HPDE6-E6E7 (cell line): ENCODE measurements at regions not wholly inside any gene's neighbourhood (a gene's known extent, or its start where the extent isn't known, plus 50 kb on each side); places are given as distances from the start of the nearest gene placed in this dataset.

ENCODE experiments used
- DNase-seq: peaks from one replicate; pipeline ENCODE4 v3.0.0; 2011; ENCODE audit warnings: missing footprints; ENCODE audit errors: extremely low spot score

DNA sequence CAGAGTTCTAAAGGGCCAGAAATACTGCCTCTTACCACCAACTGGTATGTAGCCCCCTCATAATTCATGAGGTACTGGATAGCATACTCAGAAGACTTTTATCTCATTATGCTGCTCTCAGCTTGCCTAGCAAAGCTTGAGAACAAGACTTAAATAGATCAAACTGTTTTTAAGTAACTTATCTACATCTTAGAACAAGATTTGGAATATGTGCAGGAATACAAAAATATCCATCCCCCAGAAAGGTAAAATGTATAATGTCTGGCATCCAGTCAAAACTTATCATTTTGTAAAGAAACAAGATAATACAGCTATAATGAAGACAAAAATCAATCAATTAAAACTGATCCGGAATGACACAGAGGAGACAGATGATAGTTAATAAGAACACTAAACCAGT lies 400.4 kb upstream of the TGFBR2 start:
- no peak for DNase-seq

DNA sequence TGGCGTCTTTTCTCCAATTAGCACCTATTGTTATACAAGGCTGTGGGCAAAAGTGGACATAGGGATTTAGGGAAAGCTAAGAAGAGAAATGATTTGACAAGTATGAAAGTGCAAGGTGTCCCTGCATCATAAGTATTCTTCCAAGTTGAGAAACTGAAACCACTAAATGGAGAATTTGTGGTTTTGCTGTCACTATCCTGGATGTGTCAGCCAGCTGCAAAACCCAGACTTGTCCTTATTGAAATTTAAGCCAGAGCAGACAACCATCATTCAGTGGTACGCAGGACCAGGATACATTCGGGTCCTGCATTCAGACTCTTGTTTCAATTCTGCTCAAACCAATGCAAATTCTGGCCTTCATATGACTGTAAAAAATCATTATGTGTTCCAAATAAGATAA lies 384.8 kb upstream of the TGFBR2 start:
- DNase-seq, result no peak

DNA sequence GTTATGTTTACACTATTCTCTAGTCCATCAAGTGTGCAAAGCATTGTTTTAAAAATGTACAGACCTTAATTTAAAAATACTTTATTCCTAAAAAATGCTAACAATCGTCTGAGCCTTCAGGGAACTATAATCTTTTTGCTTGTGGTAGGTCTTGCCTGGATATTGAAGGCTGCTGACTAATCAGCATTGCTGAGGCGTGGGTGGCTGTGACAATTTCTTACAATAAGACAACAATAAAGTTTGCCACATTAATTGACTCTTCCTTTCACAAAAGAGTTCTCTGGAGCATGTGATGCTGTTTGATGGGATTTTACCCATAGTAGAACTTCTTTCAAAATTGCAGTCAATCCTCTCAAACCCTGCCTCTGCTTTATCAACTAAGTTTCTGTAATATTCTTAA lies 384.0 kb upstream of the TGFBR2 start:
- no peak for DNase-seq

DNA sequence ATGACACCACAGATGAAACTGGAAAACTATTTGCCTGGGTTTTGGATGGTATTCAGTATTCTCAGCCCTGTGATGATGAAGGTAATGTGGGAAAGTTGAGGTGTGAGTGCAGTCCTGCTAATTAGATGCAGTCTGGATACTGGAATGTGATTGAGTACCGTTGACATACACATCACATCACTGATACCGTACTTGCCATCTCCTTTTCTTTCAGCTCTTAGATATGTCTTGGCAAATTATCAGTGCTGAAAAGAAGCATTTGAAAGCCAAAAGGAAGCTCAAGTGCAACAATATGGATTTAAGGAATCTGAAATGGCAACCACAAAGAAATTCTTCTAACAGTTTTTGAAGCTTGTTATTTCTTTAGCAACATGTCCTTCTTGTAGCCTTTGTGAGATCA lies 381.4 kb upstream of the TGFBR2 start:
- DNase-seq, result no peak

DNA sequence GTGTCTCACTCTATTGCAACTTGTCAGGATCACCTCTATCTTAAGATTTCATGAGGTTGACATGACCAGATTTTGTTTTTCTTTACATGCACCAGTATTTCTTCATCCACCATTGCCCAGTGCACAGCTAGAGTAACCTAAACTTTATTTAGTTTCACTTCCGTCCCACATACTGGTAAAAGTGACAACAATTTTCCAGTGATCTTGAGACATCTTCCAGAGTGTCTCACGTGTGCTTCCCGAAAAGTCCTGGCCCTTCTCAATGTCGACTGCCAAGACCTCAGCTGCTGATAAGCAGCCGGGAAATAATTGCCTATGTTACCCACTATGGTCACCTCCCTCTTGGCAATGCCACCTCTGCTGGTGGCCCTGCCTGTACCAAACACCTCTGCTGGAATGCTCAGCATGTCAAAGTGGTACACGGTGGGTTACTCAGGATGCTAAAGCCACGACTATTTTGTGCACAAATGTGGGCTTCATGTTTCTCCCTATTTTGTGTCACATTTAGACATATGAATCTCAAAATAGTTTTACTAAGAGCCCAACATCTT lies 379.7 kb upstream of the TGFBR2 start:
- DNase-seq, result no peak

DNA sequence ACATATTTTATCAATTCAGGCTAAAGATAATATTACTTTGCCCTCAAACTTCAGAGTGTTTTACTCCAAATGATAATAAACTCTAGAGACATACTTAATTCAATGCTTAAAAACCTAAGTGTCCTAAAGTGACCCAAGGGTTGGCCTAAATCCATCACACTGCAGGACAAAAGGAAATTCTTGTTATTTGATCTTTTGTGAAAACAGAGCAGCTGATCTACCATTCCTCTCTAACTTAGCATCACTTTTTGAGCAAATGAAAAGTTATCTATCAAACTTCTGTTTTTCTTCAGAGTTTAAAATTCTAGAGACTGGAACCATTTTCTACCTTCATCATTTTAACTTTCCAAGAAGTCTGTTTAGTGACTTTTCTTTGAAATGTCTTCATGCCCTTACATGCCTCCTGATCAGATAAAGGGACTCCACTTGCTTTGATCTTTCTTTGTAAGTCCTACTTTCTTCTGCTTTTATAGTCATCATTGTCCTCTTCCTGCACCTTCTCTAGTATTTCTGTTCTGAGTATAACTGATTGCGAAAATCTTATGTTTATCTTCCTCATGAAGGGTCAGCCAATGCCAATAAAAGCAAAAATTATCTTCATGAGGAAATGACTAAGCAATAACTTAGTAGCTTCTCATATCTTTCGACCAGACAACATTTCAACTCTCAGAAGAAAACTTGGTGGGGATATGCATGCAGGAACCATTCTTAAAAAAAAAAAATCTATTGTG lies 378.7 kb upstream of the TGFBR2 start:
- no peak for DNase-seq

DNA sequence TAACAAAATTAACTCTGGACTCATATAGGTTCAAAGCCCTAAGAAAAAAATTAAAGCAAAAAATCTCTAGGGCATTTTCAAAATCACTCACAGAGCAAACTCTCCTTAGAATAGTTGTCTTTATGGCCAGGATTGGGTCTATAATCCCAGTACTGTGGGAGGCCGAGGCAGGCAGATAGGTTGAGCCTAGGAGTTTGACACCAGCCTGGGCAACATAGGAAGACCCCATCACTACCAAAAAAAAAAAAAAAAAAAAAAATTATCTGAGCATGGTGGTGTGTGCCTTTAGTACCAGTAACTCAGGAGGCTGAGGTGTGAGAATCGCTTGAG lies 378.1 kb upstream of the TGFBR2 start:
- DNase-seq, result no peak

DNA sequence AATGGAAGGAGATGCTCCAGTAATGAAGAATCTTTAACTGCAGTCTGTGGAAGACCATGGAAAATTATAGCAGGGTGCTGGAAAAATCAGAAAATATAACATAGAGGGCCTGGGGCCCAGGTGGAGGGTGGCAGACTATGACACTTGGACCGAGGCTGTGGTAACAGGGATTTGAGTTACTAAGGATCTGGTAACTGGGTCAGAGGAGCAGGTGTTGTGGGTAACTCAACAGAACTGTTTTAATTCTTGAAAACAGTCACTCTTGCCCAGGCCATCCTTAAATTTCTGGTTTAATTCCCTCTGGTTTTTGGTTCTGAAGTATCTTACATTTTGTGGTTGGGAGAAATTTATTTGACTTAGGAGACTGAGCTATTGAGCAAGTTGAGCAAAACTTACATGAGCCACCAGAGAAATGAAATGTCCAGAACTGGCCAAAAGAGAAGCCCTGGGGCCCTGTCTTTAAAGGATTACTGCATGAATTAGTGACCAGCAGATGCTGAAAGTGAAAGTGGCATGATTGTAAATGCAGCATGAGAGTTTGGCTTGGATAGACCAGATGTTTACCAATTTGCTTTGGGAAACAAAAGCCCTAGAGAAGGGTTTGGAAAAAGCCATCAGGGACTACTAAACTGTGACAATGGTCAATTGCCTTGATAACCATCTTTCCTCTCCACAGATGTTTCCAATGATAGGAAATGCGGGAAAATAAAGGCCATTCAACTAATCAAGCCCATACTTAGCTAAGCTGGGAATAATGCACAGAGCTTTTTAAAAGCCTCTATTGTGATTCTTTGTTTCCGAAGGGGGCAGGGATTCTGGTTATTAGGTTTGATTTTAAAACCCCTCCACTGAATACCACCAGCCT lies 374.9 kb upstream of the TGFBR2 start:
- DNase-seq, result no peak

DNA sequence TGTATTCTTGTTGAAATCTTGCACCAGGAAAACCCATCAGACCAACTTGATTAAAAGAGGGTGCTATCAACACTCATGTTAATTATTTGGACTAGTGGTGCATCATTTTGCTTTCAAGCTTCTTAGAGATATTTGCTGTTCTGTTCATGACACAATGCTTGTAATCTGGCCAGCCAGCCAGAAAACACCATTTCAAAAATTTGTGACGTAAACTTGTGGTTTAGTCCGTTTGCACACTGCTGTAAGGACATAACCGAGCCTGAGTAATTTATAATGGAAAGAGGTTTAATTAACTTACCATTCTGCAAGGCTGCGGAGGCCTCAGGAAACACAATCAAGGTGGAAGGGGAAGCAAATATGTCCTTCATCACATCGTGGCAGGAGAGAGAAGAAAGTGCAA lies 374.3 kb upstream of the TGFBR2 start:
- no peak for DNase-seq

DNA sequence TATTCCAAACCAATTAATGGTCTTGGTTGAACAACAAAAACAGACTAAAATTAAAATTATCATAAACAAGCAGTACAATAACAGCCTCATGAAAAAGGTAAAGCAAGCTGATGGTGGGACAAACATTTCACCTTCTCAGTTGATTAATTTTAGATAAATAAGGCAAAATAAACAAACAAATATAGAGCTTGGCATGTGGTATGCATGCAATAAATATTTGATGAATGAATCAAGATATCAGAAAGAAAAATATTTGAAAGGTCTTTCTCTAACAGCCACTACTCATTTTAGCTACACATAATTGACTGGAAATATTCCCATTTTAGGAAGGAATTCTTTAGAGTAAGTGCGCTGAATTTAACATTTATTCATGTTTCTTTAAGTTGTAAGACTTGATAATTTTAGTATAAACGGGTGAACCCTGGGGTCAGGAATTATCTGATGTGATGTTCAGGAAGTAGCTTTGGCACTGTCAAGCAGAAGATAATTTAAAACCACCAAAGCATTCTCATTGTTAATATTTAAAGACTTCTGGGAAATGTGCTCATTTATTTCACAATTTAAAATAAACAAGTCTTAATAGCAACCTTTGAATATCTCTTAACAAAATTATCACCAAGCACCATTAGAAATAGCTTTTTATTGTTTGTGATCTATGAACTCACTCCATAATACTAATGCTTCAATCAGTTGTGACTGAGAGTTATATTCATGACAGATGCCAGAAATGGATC lies 372.3 kb upstream of the TGFBR2 start:
- DNase-seq, result no peak

DNA sequence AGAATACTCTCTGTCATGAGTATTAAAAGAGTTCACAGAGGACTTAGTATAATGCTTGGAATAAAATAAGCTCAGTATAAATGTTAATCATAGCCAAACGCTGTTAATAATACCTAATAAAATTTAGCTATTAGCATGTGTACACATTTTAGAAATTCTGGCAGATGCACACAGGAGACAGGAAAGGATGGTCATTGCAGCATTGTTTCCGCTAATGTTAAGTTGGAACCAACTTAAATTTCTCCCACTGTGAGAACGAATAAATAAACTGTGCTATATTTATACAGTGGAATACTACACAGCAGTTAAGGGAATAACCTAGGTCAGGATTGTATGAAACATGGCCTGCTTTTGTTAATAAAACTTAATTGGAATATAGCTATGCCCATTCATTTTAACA lies 370.4 kb upstream of the TGFBR2 start:
- DNase-seq, result no peak

DNA sequence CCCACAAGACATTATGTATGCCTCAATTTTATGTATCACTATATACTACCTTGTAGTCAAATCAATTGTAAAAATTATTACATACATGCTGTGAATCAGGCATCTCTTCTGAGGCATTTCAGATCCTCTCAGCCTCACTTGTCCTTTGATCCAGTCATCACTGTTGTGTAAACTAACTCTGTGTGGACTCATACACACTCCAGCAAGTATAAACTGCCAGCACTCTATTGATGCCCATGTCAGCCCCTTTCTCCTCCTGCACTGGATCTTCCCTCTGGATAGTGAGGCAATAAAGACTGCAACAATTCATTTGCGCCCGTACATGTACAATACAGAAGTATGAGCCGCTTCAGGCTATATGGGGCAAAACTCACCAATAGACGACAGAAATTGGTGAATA lies 364.7 kb upstream of the TGFBR2 start:
- no peak for DNase-seq

DNA sequence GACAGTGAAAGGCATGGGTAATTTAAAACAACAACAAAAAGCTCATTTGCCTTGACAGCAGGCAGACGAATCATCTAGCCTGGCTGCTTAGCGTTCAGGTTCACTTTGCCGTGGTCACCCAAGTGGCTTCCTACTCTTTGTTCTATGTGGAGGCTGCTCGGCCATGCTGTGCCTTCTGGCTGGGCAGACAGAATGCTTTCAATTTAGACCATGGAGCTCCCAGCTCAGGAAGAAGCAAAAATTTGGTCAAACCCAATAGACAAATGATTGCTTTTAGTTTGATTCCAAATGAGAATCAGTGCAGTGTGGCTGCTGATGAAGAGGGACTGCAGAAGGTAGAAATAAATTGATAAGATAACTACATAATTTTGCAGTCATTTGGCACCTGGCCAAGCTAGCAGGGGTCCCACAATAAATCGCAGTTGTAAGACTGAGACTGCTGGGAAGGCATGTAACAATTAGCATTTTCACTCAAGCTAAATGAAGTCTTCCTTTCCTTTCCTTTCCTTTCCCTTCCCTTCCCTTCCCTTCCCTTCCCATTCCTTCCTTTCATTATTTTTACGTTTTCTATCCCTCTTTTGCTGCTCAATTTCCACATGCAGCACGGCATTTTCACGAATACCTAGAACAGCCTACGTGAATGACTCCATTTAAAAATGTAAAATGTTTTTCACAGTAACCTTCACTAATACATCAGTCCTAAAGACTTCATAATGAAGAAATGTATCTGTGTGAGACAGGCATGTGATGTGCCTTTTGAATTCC lies 360.4 kb upstream of the TGFBR2 start:
- no peak for DNase-seq

DNA sequence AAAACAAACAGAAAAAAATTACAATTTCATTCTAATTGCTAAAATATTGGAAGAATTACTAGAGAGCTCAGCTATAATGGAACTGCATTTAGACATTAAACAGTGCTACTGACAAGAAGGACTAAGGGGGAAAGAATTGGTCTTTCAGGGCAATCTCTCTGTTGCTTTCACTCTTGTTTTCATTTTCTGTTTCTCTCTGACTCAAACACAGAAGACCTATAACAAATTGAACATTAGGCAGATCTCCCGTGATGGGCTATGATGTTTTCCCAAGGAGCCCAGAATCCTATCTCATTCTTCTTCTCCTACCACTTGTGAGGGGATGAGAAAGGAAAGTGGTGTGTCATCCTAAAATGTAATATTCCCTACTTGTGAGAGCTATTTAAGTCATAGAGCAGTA lies 358.0 kb upstream of the TGFBR2 start:
- DNase-seq, result no peak

DNA sequence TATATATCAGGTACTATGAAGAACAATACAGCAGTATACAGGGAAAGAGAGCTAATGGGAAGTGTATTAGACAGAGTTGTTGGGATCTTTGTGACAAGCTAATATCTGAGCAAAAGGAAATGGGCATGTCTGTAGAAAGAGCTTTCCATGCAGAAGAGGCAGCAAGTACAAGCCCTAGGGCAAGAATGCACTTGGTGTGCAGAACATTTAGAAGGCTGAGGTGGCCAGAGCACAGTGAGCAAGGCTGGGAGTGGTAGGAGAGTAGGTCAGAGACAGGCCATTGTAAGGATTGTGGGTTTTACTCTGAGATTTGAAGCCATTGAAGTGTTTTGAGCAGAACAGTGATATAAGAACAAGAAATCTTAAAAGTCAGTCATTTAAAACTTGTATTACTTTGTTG lies 353.9 kb upstream of the TGFBR2 start:
- DNase-seq, result no peak

DNA sequence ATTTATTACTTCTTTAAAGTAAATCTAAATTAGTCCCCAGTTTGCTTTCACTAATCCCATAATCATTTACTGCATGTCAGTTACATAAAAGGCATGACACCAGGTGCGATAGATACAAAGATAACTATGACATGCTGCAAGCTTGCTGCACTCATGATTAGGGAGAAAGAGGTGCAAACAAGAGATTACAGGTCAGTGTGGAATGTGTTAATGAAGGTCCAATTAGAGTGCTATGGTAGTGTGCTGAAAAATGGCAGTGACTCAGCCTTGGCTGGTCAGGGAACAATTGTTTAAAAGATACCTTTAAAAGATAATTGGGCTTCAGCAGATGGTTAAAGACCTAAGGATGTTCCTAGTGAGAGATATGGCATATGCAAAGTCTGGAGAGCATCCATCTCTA lies 352.6 kb upstream of the TGFBR2 start:
- no peak for DNase-seq

DNA sequence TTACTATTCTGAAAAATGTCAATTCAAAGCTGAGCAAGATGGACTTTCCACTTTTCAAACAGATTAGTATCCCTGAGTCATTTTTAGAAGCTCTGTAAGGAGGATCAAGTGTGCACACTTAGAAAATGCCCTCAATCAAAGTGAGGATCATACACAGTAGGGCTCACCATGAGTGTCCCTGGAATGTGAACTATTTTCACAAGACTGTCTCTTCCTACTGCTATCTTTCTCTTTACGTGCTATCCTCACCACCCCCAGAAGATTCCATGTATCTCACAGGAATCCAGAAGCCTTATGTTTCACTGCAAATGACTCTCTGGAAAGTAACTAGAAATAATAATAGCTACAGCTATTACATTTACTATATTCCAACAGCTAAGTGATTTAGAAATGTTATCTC lies 349.9 kb upstream of the TGFBR2 start:
- DNase-seq, result no peak

DNA sequence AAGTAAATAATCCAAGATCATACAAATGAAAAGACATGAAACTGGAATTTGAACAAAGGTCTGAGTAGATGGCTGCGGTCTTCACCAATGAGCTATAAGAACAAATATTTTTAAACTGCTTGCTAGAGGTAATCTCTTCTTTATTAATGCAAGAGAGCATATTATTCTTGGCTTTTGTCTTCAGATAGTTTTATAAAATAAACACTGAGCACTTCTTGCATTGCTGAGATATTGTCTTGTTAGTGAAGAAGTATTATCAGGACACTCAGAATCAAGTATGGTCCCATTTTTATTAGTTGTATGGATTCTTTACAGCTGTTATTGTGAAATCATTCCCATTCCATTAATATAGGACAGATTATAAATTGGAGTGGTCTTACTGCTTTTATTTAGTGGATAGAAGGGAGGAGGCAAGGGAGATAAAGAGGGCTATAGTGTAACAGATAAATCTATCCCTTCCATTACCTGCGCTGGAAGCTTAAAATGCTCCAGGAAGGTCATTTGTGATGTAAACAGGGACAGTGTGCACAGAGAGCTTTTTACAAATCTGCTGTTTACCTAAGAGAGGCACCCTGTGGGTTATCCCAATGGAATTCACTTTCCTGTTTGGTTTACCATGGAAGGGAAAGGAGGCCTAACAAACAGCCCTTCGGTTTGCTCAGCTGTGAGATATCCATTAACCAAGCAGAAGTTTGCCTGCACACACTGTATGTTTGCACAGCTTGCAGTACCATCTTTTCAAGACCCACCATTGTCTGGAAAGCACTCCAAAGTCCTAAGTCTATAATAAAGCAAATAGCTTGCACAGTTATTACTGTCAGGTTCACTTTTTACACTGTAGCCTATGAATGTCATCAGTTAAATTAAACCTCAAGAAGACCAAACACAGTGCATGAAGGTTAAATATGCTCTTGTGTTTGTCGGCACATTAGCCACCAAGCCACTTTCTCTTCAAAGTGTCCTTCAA lies 347.7 kb upstream of the TGFBR2 start:
- no peak for DNase-seq

DNA sequence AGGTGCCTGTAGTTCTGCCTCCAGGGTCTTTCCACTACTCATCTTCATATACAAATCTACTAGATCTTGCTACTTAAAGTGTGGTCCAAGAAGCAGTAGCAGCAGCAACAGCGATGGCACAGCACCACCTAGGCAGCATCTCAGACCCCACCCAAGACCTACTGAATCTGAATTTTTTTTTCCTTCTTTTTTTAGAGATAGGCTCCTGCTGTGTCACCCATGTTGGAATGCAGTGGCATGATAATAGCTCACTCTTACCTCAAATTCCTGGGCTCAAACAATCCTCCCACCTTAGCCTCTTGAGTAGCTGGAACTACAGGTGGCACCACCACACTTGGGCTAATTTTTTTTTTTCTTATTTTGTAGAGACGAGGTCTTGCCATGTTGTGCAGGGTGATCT lies 346.7 kb upstream of the TGFBR2 start:
- no peak for DNase-seq

DNA sequence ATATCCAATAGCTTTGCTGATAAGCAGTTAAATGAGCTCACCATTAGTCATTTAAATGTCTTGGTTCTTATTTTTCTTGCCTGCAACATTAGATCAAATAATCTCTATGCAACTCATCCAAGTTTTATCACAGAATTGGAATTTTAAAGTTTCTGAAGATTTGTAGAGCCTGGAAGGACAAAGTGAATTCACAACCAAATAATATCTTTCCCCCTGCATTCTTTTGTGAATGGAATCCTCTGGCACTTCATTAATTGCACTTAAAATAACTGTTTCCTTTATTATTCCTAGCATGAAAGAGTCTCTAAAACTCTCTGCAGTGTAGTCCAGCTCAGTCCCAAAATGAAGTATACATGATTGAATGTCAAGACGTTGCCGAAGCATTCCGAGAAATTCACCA lies 345.6 kb upstream of the TGFBR2 start:
- DNase-seq, result no peak
